Left ventricle myocardium superior (tissue), 1 donor: ENCODE measurements at regions not wholly inside any gene's neighbourhood (a gene's known extent, or its start where the extent isn't known, plus 50 kb on each side); places are given as distances from the start of the nearest gene placed in this dataset.
"Not testable (repeated sequence)": the region's sequence is repeated elsewhere in the genome, so short reads cannot be mapped to it uniquely, and the experiment has no call there.

Experiments
- ATAC-seq: fragments of 200-7000 bp; cut with Tn5 transposase; one replicate; pipeline ENCODE4 v1.9.1; 2020; ENCODE audit warnings: mild to moderate bottlenecking, moderate library complexity
- DNase-seq: peaks from one replicate; pipeline ENCODE4 v3.0.0-alpha.2; 2020
- intact Hi-C: fragments of 100-400 bp; cut with micrococcal nuclease; formaldehyde crosslinking; loops from one replicate; pipeline ENCODE4 v1.11.0; 2022
- donor health status: DM: no; HTN: yes; CAD: no; lungs with severe emphysema.

DNA sequence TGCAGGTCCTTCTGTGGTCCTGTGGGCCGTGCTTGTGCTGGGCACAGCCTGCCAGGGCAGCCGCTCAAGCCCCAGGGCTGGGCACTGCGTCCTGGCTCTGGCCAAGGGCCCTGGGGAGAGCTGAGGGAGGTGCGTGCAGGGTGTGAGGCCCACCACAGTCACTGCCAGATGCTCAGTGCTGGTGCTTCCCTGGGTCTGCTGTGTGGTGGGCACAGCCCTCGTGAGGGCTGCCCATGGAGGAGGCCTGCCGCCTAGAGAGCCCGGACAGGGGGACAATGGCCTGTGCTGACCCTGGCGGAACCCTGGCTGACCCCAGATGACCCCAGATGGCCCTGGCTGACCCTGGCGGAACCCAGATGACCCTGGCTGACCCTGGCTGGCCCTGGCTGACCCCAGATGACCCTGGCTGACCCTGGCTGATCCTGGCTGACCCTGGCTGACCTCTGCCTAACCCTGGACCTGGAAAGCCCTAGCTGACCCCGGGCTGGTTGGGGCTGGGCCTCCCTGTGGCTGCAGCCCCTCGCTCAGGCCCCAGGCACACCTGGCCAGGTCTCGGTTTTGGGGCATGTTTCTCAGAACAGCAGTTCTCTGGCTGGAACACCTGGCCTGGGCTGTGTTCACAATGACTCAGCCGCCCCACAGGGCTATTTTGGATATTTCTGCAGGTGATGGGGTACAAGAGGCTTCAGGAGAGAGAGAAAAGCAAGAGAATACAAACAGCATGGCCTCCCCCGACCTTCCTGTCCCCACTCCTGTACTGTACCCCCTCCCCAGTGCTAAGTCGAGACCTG, 55.4 kb downstream of the TMEM121 start:
- no peak for DNase-seq
- no peak for ATAC-seq
- intact Hi-C loops, result no loop called here

DNA sequence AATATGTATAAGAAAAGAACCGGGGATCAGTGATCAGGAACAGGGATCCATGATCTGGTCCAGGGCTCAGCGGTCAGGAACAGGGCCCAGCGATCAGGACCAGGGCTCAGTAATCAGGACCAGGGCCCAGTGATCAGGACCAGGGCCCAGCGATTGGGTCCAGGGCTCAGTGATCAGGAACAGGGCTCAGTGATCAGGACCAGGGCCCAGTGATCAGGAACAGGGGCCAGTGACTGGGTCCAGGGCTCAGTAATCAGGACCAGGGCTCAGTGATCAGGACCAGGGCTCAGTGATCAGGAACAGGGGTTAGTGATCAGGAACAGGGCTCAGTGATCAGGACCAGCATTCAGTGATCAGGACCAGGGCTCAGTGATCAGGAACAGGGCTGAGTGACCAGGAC, 56.3 kb downstream of the TMEM121 start:
- intact Hi-C loops, result no loop called here
- DNase-seq, result no peak
- ATAC-seq, result peak; percentile 58

DNA sequence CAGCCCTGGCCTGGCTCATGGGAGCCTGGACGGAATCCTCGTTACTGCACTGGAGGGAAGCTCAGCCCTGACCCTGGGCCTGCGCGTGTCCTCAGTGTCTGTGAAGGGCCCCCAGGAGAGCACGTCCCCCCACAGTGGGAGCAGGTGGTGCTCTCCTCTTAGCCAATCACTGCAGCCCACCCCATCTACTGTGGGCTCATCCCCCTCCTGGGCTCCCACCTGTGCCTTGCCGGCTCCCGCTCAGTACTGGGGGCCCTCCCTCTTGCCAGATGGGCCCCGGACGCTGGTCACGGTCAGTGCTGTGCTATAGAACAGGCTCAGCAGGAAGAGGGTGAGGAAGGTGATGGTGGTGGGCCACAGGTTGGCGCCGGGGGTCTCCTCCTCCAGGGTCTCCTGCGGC, 57.5 kb downstream of the TMEM121 start:
- intact Hi-C loops, ATAC-seq, DNase-seq: not testable (repeated sequence)

DNA sequence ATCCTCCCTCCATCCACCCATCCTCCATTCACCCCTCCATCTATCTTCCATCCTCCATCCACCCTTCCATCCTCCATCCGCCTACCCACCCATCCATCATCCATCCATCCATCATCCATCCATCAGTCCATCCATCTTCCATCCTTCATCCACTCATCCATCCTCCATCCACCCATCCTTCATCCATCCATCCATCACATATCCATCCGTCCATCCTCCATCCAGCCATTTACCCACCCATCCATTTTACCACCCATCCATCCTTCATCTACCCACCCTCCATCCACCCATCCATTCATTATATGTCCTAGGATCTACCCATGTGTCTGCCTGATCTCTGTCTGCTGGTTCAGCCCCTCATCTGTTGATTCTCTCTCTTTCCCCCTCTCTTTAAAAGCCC, 58.9 kb downstream of the TMEM121 start:
- ATAC-seq, intact Hi-C loops, DNase-seq: not testable (repeated sequence)

DNA sequence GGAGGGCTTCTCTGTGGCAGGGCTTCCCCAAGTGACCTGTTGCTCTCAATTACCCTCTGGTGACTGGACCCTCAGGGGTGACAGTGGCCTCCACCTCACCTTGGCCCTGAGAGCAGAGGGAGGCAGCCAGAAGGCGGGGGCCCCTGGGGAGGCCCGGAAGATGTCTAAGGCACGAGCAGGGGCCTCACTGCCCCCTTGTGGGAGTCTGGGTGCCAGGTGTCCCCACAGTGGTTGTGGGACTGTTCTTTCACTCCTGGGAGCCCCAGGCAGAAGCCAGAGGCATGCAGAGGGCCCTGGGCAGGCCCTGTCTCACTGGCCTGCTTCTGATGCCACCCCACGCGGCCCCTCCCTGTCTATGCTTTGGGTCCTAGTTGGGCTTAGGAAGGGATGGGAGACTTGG, 59.3 kb downstream of the TMEM121 start:
- ATAC-seq, intact Hi-C loops, DNase-seq: not testable (repeated sequence)

DNA sequence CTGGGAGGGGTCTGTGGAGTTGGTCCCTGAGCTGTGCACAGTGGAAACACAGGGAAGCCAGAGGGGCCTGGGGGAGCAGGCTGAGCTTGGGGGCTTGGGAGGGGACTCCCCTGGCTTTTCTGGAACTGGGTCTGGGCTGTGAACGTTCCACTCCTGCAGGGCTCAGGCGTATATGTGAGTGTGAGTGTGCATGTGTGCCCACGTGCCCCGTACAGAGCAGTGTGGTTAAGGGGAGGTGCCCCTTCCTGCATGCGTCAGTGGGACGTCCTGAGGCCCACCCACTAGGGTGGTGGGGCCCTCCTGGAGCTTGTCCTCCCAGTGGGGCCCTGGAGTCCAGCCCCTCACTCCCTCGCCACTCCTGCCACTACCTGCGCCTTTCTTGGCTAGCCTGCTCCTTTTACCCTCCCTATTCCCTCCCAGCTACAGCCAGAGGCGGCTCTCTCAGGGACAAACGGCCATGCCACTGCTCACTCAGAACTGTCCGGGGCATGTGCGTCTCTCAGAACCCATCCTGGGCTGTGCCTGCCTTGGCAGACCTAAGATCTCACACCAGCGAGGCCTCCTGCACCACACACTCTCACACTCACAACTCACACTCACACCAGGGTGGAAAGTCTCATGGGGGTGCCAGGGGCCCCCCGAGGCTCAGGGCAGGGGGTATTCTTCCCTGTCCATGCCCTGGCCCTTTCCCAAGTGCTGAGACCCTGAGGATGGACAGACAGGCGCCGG, 59.9 kb downstream of the TMEM121 start:
- intact Hi-C loops, DNase-seq, ATAC-seq: not testable (repeated sequence)

DNA sequence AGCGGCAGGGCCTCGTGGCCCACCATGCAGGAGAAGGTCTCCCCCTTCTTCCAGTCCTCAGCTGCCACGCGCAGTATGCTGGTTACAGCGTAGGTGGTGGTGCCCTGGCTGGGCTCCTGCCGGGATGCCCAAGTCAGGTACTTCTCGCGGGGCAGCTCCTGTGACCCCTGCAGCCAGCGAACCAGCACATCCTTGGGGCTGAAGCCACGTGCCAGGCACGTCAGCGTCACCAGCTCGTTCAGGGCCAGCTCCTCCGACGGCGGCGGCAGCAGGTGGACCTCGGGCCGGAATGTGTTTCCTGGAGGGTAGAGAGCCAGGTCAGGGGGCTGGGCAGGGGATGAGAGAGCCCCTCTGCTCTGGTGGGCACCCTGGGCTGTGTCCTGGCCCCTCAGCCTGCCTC, 60.7 kb downstream of the TMEM121 start:
- intact Hi-C loops, DNase-seq, ATAC-seq: not testable (repeated sequence)

DNA sequence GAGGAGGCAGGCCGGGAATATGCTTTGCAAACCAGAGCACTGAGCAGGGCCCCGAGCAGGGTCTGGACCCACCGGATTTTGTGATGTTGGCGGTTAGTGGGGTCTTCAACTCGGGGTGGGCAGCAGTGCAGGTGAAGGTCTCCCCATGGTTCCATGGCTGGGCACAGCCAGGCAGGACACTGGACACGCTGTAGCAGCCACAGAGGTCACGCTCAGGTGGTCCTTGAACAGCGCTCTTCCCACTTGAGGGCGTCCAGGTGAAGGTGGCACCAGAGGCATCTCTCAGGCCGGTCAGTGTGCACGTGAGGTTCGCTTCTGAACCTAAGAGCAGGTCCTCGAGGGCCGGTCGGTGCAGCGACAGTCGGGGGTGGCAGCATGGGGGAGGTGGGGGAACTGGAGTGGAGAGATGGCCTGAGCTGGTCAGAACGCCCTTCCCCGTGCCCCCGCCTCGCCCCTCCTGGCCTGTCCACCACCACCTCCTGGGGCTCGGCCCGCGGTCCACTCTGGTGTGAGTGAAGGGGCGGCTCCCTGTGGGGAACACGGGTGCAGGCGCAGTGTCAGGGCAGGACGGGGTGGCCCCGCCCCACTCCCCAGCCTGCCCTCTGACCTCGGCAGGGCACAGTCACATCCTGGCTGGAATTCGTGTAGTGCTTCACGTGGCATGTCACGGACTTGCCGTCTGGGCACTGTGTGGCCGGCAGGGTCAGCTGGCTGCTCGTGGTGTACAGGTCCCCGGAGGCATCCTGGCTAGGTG, 61.3 kb downstream of the TMEM121 start:
- ATAC-seq, intact Hi-C loops, DNase-seq: not testable (repeated sequence)

DNA sequence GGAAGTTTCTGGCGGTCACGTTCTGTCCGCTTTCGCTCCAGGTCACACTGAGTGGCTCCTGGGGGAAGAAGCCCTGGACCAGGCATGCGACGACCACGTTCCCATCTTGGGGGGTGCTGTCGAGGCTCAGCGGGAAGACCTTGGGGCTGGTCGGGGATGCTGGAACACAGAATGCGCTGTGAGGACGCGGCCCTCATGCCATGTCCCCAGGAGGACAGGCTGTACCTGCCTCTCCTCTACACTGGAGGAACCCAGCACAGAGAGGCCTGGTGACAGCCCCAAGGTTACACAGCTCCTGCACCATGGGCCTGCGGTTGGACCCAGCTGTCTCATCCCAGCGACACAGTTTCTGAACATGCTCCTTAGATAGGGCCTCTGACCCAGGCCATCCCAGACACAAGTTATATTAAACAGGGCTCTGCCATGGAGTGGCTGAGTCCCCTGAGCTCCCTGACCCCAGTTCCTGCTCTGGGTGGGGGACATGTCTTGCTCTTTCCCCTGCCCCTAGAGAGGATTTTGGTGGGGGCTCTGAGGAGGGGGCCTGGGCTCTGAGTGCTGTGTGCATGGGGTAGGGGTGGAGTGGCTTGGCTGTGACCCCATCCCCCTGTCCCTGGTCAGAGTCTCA, 62.0 kb downstream of the TMEM121 start:
- intact Hi-C loops, result no loop called here
- ATAC-seq, result no peak
- no peak for DNase-seq

DNA sequence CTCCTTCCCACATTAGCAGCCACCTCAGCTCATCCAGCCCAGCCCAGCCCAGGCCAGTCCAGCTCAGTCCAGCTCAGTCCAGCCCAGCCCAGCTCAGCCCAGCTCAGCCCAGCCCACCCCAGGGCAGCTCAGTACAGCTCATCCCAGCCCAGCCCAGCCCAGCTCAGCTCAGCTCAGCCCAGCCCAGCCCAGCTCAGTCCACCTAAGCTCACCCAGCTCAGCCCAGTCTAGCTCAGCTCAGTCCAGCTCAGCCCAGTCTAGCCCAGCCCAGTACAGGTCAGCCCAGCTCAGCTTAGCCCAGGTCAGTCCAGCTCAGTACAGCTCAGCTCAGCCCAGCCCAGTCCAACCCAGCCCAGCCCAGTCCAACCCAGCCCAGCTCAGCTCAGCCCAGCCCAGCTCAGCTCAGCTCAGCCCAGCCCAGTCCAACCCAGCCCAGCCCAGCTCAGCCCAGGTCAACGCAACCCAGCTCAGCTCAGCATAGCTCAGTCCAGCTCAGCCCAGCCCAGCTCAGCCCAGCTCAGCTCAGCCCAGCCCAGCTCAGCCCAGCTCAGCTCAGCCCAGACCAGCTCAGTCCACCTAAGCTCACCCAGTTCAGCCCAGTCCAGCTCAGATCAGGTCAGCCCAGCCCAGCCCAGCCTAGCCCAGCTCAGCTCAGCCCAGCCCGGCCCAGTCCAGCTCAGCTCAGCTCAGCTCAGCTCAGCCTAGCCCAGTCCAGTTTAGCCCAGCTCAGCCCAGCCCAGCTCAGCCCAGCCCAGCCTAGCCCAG, 63.0 kb downstream of the TMEM121 start:
- no peak for ATAC-seq
- DNase-seq, result no peak
- intact Hi-C loops, result no loop called here

DNA sequence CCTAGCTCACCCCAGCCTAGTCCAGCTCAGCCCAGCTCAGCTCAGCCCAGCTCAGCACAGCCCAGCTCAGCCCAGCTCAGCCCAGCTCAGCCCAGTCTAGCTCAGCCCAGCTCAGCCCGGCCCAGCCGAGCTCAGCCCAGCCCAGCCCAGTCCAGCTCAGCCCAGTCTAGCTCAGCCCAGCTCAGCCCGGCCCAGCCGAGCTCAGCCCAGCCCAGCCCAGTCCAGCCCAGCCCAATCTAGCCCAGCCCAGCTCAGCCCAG, 63.5 kb downstream of the TMEM121 start:
- DNase-seq, ATAC-seq, intact Hi-C loops: not testable (repeated sequence)

DNA sequence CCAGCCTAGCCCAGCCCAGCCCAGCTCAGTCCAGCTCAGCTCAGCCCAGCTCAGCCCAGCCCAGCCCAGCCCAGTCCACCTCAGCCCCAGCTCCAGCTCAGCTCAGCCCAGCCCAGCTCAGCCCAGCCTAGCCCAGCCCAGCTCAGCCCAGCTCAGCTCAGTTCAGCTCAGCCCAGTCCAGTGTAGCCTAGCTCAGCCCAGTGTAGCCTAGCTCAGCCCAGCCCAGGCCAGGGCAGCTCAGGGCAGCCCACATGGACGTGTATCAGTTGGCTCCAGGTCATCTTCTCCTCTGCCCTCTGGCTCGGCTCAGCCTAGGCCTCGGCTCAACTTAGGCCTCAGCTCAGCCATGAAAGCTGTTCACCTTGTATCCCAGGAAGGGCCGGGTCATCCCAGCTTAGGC, 64.7 kb downstream of the TMEM121 start:
- DNase-seq, result no peak
- ATAC-seq, result no peak
- intact Hi-C loops, result no loop called here

DNA sequence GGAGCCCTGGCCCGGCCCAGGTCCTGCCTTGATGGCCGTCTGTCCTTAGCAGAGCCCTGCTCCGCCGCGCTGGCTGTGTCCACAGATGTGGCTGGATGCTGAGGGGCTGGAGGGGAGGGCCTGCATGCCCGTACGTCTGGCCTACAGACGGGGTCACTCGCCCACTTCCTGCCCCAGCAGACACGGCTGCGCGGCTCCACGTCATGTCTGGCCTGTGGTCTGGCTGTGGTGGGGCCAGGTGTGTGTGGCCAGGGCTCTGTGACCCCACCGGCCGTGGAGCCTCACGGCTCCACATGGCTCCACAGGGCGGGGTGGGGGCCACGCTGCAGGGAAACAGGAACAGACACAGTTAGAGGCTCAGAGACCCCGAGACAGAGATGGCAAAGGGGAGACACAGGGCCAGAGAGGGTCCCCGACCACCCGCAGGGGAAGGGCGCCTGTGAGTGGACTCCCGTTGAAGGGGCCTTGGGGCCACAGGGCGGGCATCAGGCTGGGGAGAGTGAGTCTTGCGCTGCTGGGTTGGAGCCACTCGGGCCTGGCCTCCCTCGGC, 65.5 kb downstream of the TMEM121 start:
- ATAC-seq, intact Hi-C loops, DNase-seq: not testable (repeated sequence)

DNA sequence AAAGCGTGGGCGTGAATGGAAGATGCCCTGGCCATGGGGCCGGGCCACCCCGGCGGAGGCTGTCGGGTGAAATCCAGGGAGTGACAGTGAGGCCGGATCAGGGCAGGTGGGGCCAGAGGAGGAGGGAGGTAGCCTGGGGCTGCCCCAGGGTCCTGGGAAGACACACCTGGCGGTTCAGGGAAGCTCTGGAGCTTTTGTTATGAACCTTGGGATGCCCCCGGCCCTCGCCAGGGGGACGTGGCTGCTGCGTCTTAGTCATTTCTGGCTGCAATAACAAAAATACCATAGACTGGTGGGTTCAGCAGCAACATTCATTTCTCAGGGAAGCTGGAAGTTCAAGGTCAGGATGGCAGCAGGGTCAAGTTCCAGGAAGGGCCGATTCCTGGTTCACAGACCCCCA, 66.3 kb downstream of the TMEM121 start:
- intact Hi-C loops, ATAC-seq, DNase-seq: not testable (repeated sequence)

DNA sequence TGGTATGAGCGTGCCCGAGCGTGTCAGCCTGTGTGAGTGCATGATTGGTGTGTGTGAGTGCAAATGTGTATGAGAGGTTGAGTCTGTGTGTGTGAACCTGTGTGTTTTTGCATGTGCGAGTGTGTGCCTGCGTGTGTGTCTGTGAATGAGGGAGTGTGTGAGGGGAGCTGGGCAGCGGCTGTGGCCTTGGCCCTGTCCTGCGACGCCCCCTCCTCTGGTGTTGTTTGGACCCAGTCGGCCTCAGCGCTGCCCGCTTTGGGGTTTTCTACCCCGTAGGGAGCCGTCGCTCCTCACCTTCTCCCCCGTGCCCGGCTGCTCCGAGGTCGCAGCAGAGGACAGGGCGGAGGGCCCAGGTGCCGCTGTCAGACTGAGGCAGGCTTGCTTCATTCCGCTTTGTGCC, 69.0 kb downstream of the TMEM121 start:
- intact Hi-C loops, DNase-seq, ATAC-seq: not testable (repeated sequence)

DNA sequence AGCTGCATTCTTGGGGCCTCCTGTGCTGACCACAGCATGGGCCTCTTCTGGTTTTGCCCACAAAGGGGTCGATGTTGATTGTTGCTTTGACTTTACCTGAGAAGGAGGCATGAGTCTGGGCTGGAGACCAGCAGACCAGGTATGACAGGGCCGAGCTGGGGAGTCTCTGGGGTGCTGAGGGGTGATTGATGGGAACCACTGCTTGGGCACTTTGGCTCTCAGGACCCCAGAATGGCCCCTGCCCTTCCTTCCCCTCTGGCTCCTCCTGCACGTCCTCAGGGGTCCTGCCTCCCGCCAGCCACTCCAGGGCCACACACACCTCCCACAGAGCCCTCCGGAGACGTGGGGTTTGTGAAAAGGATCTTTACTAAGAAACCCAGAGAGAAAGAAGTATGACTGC, 70.0 kb downstream of the TMEM121 start:
- ATAC-seq, DNase-seq, intact Hi-C loops: not testable (repeated sequence)

DNA sequence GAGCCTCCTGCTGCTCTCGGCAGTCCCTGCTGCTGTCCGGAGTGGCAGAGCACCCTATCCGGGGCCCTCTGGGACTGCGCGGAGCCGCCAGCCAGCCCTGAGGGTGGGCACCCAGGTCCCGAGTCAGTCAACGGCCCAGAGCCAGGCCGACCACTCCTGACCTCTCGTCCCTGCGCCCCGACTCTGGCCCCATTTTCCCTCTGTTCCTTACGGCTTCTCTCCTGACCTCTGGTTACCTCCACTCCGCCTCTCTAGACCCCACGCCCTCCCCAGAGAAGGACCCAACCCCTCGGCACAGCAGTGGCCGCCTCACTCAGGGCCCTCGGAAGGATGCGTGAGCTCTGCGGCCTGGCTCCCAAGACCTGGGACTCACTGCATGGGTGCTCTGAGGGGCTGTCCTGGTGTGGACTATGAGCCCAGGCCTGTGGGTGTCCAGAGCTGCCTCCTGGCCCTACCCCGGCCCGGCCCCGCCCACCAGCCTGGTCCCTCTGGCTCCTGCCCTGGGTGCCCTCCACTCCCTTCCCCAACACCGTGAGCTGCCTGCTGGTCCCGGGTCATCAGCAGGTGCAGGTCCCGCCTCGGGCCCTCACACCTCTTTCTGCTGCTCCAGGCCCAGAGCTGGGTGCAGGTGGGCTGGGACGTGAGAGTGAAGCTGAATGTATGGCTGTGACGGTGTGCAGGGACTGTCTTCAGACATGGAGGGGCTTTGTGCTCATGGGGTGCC, 71.8 kb downstream of the TMEM121 start:
- intact Hi-C loops, ATAC-seq: not testable (repeated sequence)

More for the DNA sequence above, 71.8 kb downstream of the TMEM121 start:
- DNase-seq, result not testable (repeated sequence)
